MM.1S (cell line): ENCODE measurements at regions not wholly inside any gene's neighbourhood (a gene's known extent, or its start where the extent isn't known, plus 50 kb on each side); places are given as distances from the start of the nearest gene placed in this dataset.

Experiments used
- EZH2 ChIP-seq: fragments of 300-600 bp; sonication (generic); optimal IDR thresholded peaks from 2 replicates; pipeline ENCODE3; 2017; ENCODE audit warnings: low read depth, mild to moderate bottlenecking, antibody characterized with exemption, low read length, mixed read lengths
- EZH2phosphoT487 ChIP-seq: fragments of 300-600 bp; sonication (generic); IDR thresholded peaks from 2 replicates; pipeline ENCODE4 v1.6.1; 2018; ENCODE audit warnings: antibody characterized with exemption, low read length
- TF ChIP-seq, protein P1 (sequence below): fragments of 300-600 bp; sonication (generic); IDR thresholded peaks from 2 replicates; pipeline ENCODE4 v1.5.1; 2016; ENCODE audit warnings: antibody characterized with exemption, low read length, mixed read lengths

DNA sequence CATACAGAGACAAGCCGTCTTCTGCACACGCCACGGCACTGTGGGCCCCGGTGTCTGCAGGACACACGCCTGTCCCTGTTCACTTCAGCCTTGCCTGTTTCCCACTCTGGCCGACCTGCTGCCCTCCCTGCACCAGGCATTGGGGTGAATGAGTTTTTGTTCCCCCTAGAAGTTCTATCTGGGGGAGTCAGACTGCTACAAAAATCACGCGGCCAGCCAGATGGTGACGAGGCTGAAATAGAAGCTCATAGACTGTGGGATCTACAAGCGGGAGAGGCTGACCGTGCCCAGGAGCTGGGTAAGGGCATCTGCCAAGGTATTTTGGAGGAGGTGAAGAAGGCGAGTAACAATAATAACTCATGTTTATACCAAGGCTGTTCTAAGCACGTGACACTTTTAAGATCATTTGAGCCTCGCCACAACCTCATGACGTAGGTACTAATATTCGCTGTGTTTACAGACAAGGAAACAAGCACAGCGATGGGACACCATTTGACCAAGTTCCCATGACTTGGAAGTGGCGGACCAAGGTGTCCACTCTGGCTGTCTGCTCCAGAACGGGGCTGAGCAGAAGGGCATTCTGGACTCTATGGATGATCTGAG, 53.6 kb downstream of the KCNF1 start:
- TF ChIP-seq, protein P1, sequence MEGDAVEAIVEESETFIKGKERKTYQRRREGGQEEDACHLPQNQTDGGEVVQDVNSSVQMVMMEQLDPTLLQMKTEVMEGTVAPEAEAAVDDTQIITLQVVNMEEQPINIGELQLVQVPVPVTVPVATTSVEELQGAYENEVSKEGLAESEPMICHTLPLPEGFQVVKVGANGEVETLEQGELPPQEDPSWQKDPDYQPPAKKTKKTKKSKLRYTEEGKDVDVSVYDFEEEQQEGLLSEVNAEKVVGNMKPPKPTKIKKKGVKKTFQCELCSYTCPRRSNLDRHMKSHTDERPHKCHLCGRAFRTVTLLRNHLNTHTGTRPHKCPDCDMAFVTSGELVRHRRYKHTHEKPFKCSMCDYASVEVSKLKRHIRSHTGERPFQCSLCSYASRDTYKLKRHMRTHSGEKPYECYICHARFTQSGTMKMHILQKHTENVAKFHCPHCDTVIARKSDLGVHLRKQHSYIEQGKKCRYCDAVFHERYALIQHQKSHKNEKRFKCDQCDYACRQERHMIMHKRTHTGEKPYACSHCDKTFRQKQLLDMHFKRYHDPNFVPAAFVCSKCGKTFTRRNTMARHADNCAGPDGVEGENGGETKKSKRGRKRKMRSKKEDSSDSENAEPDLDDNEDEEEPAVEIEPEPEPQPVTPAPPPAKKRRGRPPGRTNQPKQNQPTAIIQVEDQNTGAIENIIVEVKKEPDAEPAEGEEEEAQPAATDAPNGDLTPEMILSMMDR = no peak
- TF ChIP-seq EZH2 (no peak), EZH2phosphoT487 (no peak)
